ENCODE measurements at regions not wholly inside any gene's neighbourhood (a gene's known extent, or its start where the extent isn't known, plus 50 kb on each side); places are given as distances from the start of the nearest gene placed in this dataset.

DNA sequence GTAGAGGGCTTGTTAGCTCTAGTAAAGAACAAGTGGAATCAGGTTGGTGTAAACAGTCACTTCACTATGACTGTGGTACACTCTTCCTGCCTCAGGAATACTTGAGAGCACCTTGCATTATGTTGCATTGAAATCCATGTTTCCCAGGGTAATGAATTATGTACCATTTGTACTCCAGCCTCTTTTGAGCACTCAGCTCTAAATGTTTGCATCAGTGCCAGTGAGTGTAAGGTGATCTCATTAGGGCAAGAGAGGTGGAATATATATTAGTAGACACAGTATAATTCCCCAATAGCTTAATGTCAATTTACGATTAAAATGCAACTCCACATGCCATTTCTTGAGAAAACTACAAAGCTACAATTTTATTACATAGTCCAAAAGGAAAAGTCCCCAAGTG is 319.6 kb upstream of the POU3F2 start:
- Histone ChIP-seq H3K27me3 (ENCODE audit: insufficient read depth, poor library complexity, severe bottlenecking) (no peaks in the 10 kb centered on the region), H3K4me3 (replicated peaks; ENCODE audit: insufficient read depth, low read length) (no peak overlapping the region), H3K27ac (replicated peaks) (no peak overlapping the region)
- TF ChIP-seq, protein P1, sequence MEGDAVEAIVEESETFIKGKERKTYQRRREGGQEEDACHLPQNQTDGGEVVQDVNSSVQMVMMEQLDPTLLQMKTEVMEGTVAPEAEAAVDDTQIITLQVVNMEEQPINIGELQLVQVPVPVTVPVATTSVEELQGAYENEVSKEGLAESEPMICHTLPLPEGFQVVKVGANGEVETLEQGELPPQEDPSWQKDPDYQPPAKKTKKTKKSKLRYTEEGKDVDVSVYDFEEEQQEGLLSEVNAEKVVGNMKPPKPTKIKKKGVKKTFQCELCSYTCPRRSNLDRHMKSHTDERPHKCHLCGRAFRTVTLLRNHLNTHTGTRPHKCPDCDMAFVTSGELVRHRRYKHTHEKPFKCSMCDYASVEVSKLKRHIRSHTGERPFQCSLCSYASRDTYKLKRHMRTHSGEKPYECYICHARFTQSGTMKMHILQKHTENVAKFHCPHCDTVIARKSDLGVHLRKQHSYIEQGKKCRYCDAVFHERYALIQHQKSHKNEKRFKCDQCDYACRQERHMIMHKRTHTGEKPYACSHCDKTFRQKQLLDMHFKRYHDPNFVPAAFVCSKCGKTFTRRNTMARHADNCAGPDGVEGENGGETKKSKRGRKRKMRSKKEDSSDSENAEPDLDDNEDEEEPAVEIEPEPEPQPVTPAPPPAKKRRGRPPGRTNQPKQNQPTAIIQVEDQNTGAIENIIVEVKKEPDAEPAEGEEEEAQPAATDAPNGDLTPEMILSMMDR (IDR thresholded peaks at IDR 0.05; ENCODE audit: insufficient read depth, low read length) = no peak
- TF ChIP-seq POLR2AphosphoS5 (IDR thresholded peaks at IDR 0.05; ENCODE audit: low read depth) (no peak), SPI1 (IDR thresholded peaks at IDR 0.05; ENCODE audit: borderline replicate concordance, low read depth) (no peak), GABPA (IDR thresholded peaks at IDR 0.05; ENCODE audit: low read depth) (no peak)
- TF ChIP-seq, protein P2, sequence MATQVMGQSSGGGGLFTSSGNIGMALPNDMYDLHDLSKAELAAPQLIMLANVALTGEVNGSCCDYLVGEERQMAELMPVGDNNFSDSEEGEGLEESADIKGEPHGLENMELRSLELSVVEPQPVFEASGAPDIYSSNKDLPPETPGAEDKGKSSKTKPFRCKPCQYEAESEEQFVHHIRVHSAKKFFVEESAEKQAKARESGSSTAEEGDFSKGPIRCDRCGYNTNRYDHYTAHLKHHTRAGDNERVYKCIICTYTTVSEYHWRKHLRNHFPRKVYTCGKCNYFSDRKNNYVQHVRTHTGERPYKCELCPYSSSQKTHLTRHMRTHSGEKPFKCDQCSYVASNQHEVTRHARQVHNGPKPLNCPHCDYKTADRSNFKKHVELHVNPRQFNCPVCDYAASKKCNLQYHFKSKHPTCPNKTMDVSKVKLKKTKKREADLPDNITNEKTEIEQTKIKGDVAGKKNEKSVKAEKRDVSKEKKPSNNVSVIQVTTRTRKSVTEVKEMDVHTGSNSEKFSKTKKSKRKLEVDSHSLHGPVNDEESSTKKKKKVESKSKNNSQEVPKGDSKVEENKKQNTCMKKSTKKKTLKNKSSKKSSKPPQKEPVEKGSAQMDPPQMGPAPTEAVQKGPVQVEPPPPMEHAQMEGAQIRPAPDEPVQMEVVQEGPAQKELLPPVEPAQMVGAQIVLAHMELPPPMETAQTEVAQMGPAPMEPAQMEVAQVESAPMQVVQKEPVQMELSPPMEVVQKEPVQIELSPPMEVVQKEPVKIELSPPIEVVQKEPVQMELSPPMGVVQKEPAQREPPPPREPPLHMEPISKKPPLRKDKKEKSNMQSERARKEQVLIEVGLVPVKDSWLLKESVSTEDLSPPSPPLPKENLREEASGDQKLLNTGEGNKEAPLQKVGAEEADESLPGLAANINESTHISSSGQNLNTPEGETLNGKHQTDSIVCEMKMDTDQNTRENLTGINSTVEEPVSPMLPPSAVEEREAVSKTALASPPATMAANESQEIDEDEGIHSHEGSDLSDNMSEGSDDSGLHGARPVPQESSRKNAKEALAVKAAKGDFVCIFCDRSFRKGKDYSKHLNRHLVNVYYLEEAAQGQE (IDR thresholded peaks at IDR 0.05; ENCODE audit: insufficient replicate concordance, low read depth) = no peak
- DNase-seq (ENCODE audit: low read depth in 1 of 2, low spot score in 1 of 2) = no peak

- TF ChIP-seq GABPA (IDR thresholded peaks at IDR 0.05; ENCODE audit: low read depth) (no peak), SPI1 (IDR thresholded peaks at IDR 0.05; ENCODE audit: borderline replicate concordance, low read depth) (no peak), POLR2AphosphoS5 (IDR thresholded peaks at IDR 0.05; ENCODE audit: low read depth) (no peak)
- TF ChIP-seq, protein P1 (IDR thresholded peaks at IDR 0.05; ENCODE audit: insufficient read depth, low read length) = no peak
- TF ChIP-seq, protein P2 (IDR thresholded peaks at IDR 0.05; ENCODE audit: insufficient replicate concordance, low read depth) = no peak
Measured at GRCh38 chr6:98516206-98516605, 318.2 kb upstream of the POU3F2 start.

DNA sequence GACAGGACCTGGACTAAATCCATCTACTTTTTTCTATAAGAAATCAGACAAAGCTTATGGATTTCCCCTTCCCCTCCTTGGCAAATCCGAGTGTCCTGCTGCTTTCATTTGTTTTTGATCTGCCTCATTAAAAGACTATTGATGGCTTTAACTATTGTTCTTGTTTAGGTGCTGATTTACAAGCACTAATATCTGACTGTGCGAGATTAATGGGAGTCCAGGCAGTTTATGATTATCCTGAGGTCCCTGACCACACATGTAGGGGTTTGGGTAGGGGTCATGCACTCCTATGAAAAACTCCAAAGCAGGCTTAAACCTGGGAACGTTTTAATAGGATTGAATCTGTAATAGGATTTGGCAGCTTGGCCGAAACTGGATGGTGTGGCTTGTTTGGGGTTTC is 317.5 kb upstream of the POU3F2 start:
- H3K27ac ChIP-seq (replicated peaks) = no peak overlapping the region
- no peak overlapping the region for H3K4me3 ChIP-seq (replicated peaks; ENCODE audit: insufficient read depth, low read length)
- no peaks in the 10 kb centered on the region for H3K27me3 ChIP-seq (ENCODE audit: insufficient read depth, poor library complexity, severe bottlenecking)
- DNase-seq (ENCODE audit: low read depth in 1 of 2, low spot score in 1 of 2) = no peak
- TF ChIP-seq POLR2AphosphoS5 (IDR thresholded peaks at IDR 0.05; ENCODE audit: low read depth) (no peak), SPI1 (IDR thresholded peaks at IDR 0.05; ENCODE audit: borderline replicate concordance, low read depth) (no peak), GABPA (IDR thresholded peaks at IDR 0.05; ENCODE audit: low read depth) (no peak)
- TF ChIP-seq, protein P2 (IDR thresholded peaks at IDR 0.05; ENCODE audit: insufficient replicate concordance, low read depth) = no peak
- TF ChIP-seq, protein P1 (IDR thresholded peaks at IDR 0.05; ENCODE audit: insufficient read depth, low read length) = no peak

More at GRCh38 chr6:98516206-98516605, 318.2 kb upstream of the POU3F2 start:
- Histone ChIP-seq H3K4me3 (replicated peaks; ENCODE audit: insufficient read depth, low read length) (no peak overlapping the region), H3K27me3 (ENCODE audit: insufficient read depth, poor library complexity, severe bottlenecking) (no peaks in the 10 kb centered on the region), H3K27ac (replicated peaks) (no peak overlapping the region)
- DNase-seq (ENCODE audit: low read depth in 1 of 2, low spot score in 1 of 2) = no peak

All from HL-60 (cell line).